Adrenal gland (tissue), 9 donors: ENCODE measurements at regions not wholly inside any gene's neighbourhood (a gene's known extent, or its start where the extent isn't known, plus 50 kb on each side); places are given as distances from the start of the nearest gene placed in this dataset.

Experiments
- DNase-seq, 7 donors: peaks; one replicate each; pipeline ENCODE4 v3.0.0-alpha.2; 2019 to 2020
- H3K27ac ChIP-seq, 5 donors: fragments of 200-600 bp; sonication (generic) in 4 of 5; 1 replicate in 3 of 5; 2 replicates in 2 of 5; pipeline versions ENCODE4 v1.5.1 to v1.8.0; 2016 to 2020; ENCODE audit warnings: mild to moderate bottlenecking in 1 of 5
- H3K27me3 ChIP-seq: fragments of 200-600 bp; 2 replicates; pipeline ENCODE4 v1.8.0; 2021
- H3K36me3 ChIP-seq, 2 donors: fragments of 200-600 bp; replicated peaks in 1 of 2; 1 replicate in 1 of 2; 2 replicates in 1 of 2; pipeline versions ENCODE4 v1.5.1 to v1.8.0; 2018 to 2022
- H3K4me1 ChIP-seq, 2 donors: fragments of 200-600 bp; replicated peaks in 1 of 2; 1 replicate in 1 of 2; 2 replicates in 1 of 2; pipeline versions ENCODE4 v1.5.1 to v1.8.0; 2018 to 2021
- H3K4me3 ChIP-seq, 4 donors: fragments of 200-600 bp; sonication (generic) in 3 of 4; one replicate each; pipeline ENCODE4 v1.5.1; 2016 to 2018
- H3K9me3 ChIP-seq, 3 donors: fragments of 200-600 bp; sonication (generic) in 1 of 3; replicated peaks in 1 of 3; 1 replicate in 2 of 3; 2 replicates in 1 of 3; pipeline versions ENCODE4 v1.5.1 to v1.8.0; 2016 to 2021
- POLR2A ChIP-seq, 2 donors: fragments of 450-650 bp; IDR thresholded peaks; one replicate each; pipeline ENCODE4 v1.6.1; 2017; ENCODE audit warnings: antibody characterized with exemption in 2 of 2, mild to moderate bottlenecking in 2 of 2, moderate library complexity in 1 of 2
- WGBS, 4 donors: extraction: QIAGEN DNeasy Blood & Tissue Kit in 2 of 4; methylation state at CpG; one replicate each; pipeline versions ENCODE4 v1.1.5 to v1.1.7; 2013 to 2017; 5-methylcytosine and 5-hydroxymethylcytosine counted together
- intact Hi-C, 2 donors: fragments of 100-400 bp; cut with DNase I; formaldehyde crosslinking; loops; one replicate each; pipeline versions ENCODE4 v1.14.1 to v1.15.0; 2022 to 2023
- TF ChIP-seq, protein P1 (sequence below), 6 experiments: fragments of 450-650 bp in 4 of 6; fragments of 200-600 bp in 2 of 6; sonication (generic) in 1 of 6; IDR thresholded peaks; 1 replicate in 5 of 6; 2 replicates in 1 of 6; pipeline versions ENCODE4 v1.5.1 to v1.8.0; 2016 to 2021; ENCODE audit warnings: antibody characterized with exemption in 6 of 6, mild to moderate bottlenecking in 2 of 6, moderate library complexity in 1 of 6
- donor health status: healthy with polysubstance abuse.
- donor health status: Bipolar disorder and iron deficiency.
- donor health status: DM: yes; HTN: yes; CAD: no.
- donor health status: DM: no; HTN: no; CAD: no.
- donor health status: DM: no; HTN: no; CAD: no.

DNA sequence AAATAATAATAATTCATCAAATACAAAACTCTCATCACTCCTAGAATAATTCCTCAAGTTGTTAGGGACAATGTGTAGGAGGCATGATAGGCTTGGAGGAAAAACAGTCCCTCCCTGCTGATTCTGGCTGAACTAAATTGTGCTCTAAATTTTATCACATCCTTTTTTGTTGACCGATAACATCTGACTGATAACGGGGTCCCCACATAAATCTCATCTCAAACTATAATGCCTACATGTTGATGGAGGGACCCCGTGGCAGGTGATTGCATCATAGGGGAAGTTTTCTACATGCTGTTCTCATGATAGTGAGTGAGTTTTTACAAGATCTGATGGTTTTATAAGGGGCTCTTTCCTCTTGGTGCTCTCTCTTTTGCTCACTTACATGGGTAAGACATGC, 1043.5 kb upstream of the SORCS1 start:
- WGBS, 4 donors: 25 to 34% (median 28%) methylated on average over 3 of the region's 3 CpGs
- Histone ChIP-seq H3K9me3 (no peaks in the 10 kb centered on the region), H3K4me1 (no peaks in the 10 kb centered on the region), H3K36me3 (no peaks in the 10 kb centered on the region), H3K27me3 (no peaks in the 10 kb centered on the region), H3K4me3 (no peak overlapping the region), H3K27ac (no peak overlapping the region)
- intact Hi-C loops: no loop called here
- no peak for TF ChIP-seq POLR2A (IDR thresholded peaks at IDR 0.05)
- TF ChIP-seq, protein P1, sequence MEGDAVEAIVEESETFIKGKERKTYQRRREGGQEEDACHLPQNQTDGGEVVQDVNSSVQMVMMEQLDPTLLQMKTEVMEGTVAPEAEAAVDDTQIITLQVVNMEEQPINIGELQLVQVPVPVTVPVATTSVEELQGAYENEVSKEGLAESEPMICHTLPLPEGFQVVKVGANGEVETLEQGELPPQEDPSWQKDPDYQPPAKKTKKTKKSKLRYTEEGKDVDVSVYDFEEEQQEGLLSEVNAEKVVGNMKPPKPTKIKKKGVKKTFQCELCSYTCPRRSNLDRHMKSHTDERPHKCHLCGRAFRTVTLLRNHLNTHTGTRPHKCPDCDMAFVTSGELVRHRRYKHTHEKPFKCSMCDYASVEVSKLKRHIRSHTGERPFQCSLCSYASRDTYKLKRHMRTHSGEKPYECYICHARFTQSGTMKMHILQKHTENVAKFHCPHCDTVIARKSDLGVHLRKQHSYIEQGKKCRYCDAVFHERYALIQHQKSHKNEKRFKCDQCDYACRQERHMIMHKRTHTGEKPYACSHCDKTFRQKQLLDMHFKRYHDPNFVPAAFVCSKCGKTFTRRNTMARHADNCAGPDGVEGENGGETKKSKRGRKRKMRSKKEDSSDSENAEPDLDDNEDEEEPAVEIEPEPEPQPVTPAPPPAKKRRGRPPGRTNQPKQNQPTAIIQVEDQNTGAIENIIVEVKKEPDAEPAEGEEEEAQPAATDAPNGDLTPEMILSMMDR (IDR thresholded peaks at IDR 0.05): no peak
- no peak for DNase-seq

DNA sequence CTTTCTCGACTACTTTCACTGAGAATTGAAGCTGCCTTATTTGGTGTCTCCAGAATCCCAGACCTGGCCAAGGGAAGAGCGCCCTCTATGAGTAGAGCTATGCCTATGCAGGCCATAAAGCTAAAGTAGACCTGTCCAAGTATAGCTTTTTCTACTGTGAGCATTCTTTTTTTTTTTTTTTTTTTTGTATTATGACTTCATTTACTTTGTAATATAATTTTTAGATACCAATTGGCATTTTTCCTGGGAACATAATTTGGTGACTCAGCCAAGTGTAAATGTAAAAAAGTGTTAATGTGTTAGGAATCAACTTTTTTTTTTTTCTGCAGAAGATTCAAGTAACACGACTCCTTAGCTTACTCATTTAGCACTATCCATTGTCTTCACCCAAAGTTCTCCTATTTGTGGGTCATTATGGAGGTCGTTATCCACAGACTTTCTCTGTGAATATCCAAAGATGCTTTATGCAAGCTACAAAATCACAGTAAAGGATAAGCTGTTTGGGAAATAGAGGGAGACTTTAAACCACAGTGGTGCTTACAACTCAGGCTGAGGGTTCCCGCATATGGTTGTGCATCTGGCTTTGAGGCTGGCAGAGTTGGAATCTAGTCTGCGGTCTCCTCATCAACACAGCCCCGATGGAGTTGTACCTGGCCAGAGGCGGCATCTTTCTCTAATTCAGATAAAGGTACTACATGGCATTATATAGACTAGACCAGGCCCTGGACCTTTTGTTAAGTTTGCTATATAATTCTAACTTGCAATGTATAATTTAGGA, 1040.2 kb upstream of the SORCS1 start:
- no peaks in the 10 kb centered on the region for H3K4me1 ChIP-seq
- no peaks in the 10 kb centered on the region for H3K27me3 ChIP-seq
- 55 to 67% (median 61%) methylated on average over 8 of the region's 8 CpGs for WGBS, 4 donors
- no peaks in the 10 kb centered on the region for H3K9me3 ChIP-seq
- intact Hi-C loops: no loop called here
- H3K27ac ChIP-seq: no peak overlapping the region
- no peaks in the 10 kb centered on the region for H3K36me3 ChIP-seq
- H3K4me3 ChIP-seq: no peak overlapping the region
- DNase-seq: no peak
- no peak for TF ChIP-seq POLR2A (IDR thresholded peaks at IDR 0.05)
- TF ChIP-seq, protein P1 (IDR thresholded peaks at IDR 0.05): peak in 4 of 6 experiments; percentile 19 to 38 (median 30)

DNA sequence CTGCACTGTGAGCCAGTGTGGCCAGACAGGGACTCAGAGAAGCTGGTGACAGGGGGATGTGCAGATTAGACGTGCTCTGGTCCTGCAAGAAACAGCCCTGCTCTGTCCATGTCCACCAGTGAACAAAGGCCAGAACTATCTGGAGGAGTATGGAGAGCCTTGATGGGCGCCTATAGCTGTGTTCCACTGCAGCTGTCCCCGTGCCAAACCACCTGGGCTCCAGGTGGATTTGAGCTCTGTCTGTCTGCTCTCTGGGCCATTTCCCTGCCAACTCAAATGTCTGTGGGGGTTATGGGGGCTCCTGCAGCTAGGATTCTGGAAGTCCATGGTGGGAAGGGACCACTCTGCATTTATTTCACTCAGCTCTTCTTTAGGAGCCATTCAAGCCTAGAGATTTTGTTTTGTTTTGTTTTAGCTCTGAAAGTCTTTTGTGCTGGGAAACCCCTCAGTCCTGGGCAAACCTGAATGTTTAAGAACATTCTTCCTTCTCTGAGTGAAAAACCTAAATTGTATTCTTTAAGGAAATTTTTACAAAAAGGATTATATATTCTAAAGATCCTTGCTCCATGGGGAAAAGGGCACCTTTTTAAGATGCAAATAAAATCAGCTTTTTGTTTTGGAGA, 1039.5 kb upstream of the SORCS1 start:
- no peaks in the 10 kb centered on the region for H3K9me3 ChIP-seq
- H3K4me1 ChIP-seq: no peaks in the 10 kb centered on the region
- no peaks in the 10 kb centered on the region for H3K27me3 ChIP-seq
- no peak overlapping the region for H3K4me3 ChIP-seq
- intact Hi-C loops: no loop called here
- 62 to 91% (median 85%) methylated on average over 1 to 3 of the region's 3 CpGs for WGBS, 4 donors
- DNase-seq: no peak
- no peak for TF ChIP-seq POLR2A (IDR thresholded peaks at IDR 0.05)
- TF ChIP-seq, protein P1 (IDR thresholded peaks at IDR 0.05): no peak
- no peaks in the 10 kb centered on the region for H3K36me3 ChIP-seq
- H3K27ac ChIP-seq: no peak overlapping the region

DNA sequence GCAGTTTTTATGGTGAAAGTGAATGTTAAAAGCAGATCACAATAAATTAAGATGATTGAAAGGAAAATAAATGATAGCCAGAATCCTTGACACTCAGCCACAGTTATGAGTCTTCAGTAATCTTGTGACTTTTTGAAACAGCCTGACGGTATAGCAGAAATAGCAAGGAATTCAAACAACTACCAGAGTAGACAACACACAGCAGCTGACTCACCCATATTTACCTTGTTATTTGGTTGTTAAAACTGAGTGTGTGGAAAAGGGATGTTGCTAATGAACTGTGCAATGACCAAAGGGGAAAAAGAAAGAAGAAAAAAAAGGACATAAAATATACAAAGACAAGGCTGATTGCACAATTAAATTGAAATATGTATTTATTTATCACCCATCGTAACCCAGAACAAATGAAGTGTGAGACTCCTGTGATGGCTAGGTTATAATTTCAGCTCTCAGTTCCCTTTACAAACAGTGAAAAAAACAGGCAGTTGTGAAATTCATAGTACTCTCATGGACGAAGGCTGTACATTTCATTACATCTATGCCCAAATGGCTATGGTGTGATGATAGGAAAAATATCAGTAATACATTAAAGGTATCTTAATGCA, 1023.0 kb upstream of the SORCS1 start:
- TF ChIP-seq, protein P1 (IDR thresholded peaks at IDR 0.05): no peak
- no peak for TF ChIP-seq POLR2A (IDR thresholded peaks at IDR 0.05)
- no peak for DNase-seq
- H3K4me1 ChIP-seq: no peaks in the 10 kb centered on the region
- 57 to 76% (median 61%) methylated on average over 3 of the region's 3 CpGs for WGBS, 4 donors
- H3K4me3 ChIP-seq: no peak overlapping the region
- H3K27ac ChIP-seq: no peak overlapping the region
- no peaks in the 10 kb centered on the region for H3K36me3 ChIP-seq
- H3K27me3 ChIP-seq: no peaks in the 10 kb centered on the region
- intact Hi-C loops: no loop called here
- H3K9me3 ChIP-seq: no peaks in the 10 kb centered on the region
